Endothelial cell (in vitro differentiated cells): ENCODE measurements at regions not wholly inside any gene's neighbourhood (a gene's known extent, or its start where the extent isn't known, plus 50 kb on each side); places are given as distances from the start of the nearest gene placed in this dataset.

Source experiments
- DNase-seq: peaks from one replicate; pipeline ENCODE4 v3.0.0; 2021; ENCODE audit warnings: low spot score
- H3K27ac Mint-ChIP-seq: one replicate; pipeline ENCODE4 v1.8.0; 2021; ENCODE audit warnings: mixed read lengths, inconsistent platforms; ENCODE audit not compliant: unreplicated experiment
- H3K27me3 Mint-ChIP-seq: one replicate; pipeline ENCODE4 v1.8.0; 2021; ENCODE audit warnings: mild to moderate bottlenecking, moderate library complexity, mixed read lengths, inconsistent platforms; ENCODE audit not compliant: unreplicated experiment
- H3K36me3 Mint-ChIP-seq: one replicate; pipeline ENCODE4 v1.8.0; 2021; ENCODE audit warnings: mild to moderate bottlenecking, low read depth, mixed read lengths, inconsistent platforms; ENCODE audit not compliant: unreplicated experiment
- H3K4me1 Mint-ChIP-seq: one replicate; pipeline ENCODE4 v1.8.0; 2021; ENCODE audit warnings: mild to moderate bottlenecking, mixed read lengths, inconsistent platforms; ENCODE audit not compliant: unreplicated experiment
- H3K4me3 Mint-ChIP-seq: one replicate; pipeline ENCODE4 v1.8.0; 2021; ENCODE audit warnings: mild to moderate bottlenecking, mixed read lengths, inconsistent platforms; ENCODE audit not compliant: unreplicated experiment
- H3K9me3 Mint-ChIP-seq: one replicate; pipeline ENCODE4 v1.8.0; 2021; ENCODE audit warnings: mixed read lengths, inconsistent platforms; ENCODE audit not compliant: unreplicated experiment
- CTCF ChIP-seq: fragments of 200-600 bp; sonication (generic); IDR thresholded peaks from one replicate; pipeline ENCODE4 v1.5.0; 2021; ENCODE audit warnings: antibody characterized with exemption; ENCODE audit not compliant: unreplicated experiment

GRCh38 chr13:81487151-81487550 is 1146.2 kb upstream of the SPRY2 start:
- no peak overlapping the region for H3K27ac Mint-ChIP-seq
- peak; percentile 53 for DNase-seq
- TF ChIP-seq CTCF = peak; percentile 55

GRCh38 chr13:81480634-81481033 is 1139.7 kb upstream of the SPRY2 start:
- TF ChIP-seq CTCF = no peak
- H3K4me3 Mint-ChIP-seq = no peak overlapping the region
- H3K9me3 Mint-ChIP-seq = no peaks in the 10 kb centered on the region
- H3K27ac Mint-ChIP-seq = no peak overlapping the region
- no peak for DNase-seq
- no peaks in the 10 kb centered on the region for H3K4me1 Mint-ChIP-seq
- no peaks in the 10 kb centered on the region for H3K27me3 Mint-ChIP-seq
- H3K36me3 Mint-ChIP-seq = no peaks in the 10 kb centered on the region

More at GRCh38 chr13:81487151-81487550, 1146.2 kb upstream of the SPRY2 start:
- H3K4me1 Mint-ChIP-seq = no peaks in the 10 kb centered on the region
- H3K36me3 Mint-ChIP-seq = no peaks in the 10 kb centered on the region
- no peak overlapping the region for H3K4me3 Mint-ChIP-seq
- H3K9me3 Mint-ChIP-seq = no peaks in the 10 kb centered on the region
- no peaks in the 10 kb centered on the region for H3K27me3 Mint-ChIP-seq

DNA sequence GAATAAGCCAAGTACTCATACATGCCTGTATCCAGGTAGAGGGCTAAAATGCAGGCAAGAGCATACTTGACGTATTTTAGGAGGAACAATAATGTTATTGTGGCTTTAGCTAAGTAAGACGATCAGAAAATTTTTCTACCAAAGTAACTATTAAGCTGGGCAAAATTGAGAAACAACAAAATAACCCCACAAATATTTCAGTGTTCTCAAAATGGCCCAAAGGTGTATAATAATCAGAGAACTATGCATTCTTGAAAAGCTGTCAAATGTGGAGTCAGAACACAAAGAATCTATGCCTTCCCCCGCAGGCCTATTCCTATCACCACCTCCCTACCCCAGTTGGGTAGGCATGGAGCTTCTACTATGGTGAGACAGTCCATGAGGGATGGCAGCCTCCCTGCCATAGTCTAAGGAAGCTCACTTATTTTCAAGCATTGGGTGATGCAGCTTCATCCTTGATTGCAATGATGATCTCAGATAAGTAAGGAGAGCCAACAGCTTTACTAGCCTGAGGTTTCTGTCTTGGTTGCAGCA is 1132.5 kb upstream of the SPRY2 start:
- Mint-ChIP-seq H3K9me3 (no peaks in the 10 kb centered on the region), H3K27me3 (no peaks in the 10 kb centered on the region), H3K36me3 (no peaks in the 10 kb centered on the region), H3K4me1 (no peaks in the 10 kb centered on the region), H3K27ac (no peak overlapping the region), H3K4me3 (no peak overlapping the region)
- TF ChIP-seq CTCF = no peak
- no peak for DNase-seq

- no peaks in the 10 kb centered on the region for H3K9me3 Mint-ChIP-seq
- H3K27me3 Mint-ChIP-seq = no peaks in the 10 kb centered on the region
- no peak overlapping the region for H3K4me3 Mint-ChIP-seq
These were observed 1117.2 kb upstream of the SPRY2 start for GRCh38 chr13:81458170-81458569.

DNA sequence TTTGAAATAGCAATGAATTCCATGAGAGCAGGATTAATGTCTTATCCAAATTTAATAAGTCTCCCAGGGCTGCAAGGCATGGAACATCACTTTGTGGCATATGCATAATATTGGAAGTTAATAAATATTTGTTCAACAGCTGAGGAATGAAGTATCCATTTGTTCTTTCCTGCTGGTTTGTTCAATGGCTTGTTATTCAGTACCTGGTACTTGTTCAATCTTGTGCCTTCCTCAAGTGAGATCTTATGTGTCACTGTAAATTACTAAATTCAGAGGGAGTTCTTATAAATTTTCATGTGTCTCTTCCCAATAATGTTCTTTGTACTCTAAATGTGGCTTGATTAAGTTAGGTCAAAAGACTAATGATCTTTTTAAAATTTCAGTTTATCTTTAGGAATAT is 1105.5 kb upstream of the SPRY2 start:
- no peak for TF ChIP-seq CTCF
- no peak overlapping the region for H3K4me3 Mint-ChIP-seq
- no peaks in the 10 kb centered on the region for H3K4me1 Mint-ChIP-seq
- H3K9me3 Mint-ChIP-seq = no peaks in the 10 kb centered on the region
- no peaks in the 10 kb centered on the region for H3K27me3 Mint-ChIP-seq
- DNase-seq = no peak
- no peak overlapping the region for H3K27ac Mint-ChIP-seq
- H3K36me3 Mint-ChIP-seq = no peaks in the 10 kb centered on the region

More at GRCh38 chr13:81458170-81458569, 1117.2 kb upstream of the SPRY2 start:
- DNase-seq = no peak
- peaks cover 5% of the 10 kb centered on the region for H3K4me1 Mint-ChIP-seq
- H3K36me3 Mint-ChIP-seq = no peaks in the 10 kb centered on the region
- no peak for TF ChIP-seq CTCF
- no peak overlapping the region for H3K27ac Mint-ChIP-seq
